Bronchial epithelial cell (primary cell): ENCODE measurements at regions not wholly inside any gene's neighbourhood (a gene's known extent, or its start where the extent isn't known, plus 50 kb on each side); places are given as distances from the start of the nearest gene placed in this dataset.
"Not testable (repeated sequence)": the region's sequence is repeated elsewhere in the genome, so short reads cannot be mapped to it uniquely, and the experiment has no call there.

ENCODE experiments used
- DNase-seq: peaks from one replicate; pipeline ENCODE4 v3.0.0-alpha.2; 2010; ENCODE audit warnings: low read depth
- FAIRE-seq: peaks from 2 replicates; lab custom pipeline; 2011; peaks lifted over from hg19 to GRCh38; lab: Jason Lieb, UNC
- H3K27me3 ChIP-seq: 2 replicates; pipeline ENCODE4 v1.5.1; 2011; ENCODE audit warnings: low read length; ENCODE audit not compliant: control insufficient read depth, insufficient read depth
- H3K36me3 ChIP-seq: 2 replicates; pipeline ENCODE4 v1.5.1; 2011; ENCODE audit warnings: low read length; ENCODE audit not compliant: control insufficient read depth, insufficient read depth
- H3K4me3 ChIP-seq: 2 replicates; pipeline ENCODE4 v1.5.1; 2011; ENCODE audit warnings: mild to moderate bottlenecking, low read depth, low read length, control low read depth
- CTCF ChIP-seq: IDR thresholded peaks from 2 replicates; pipeline ENCODE4 v1.5.1; 2011; ENCODE audit warnings: mild to moderate bottlenecking, moderate library complexity, low read length, control low read depth, inconsistent platforms; ENCODE audit not compliant: insufficient read depth, severe bottlenecking

- Histone ChIP-seq H3K27me3 (peaks cover 1% of the 10 kb centered on the region), H3K36me3 (no peaks in the 10 kb centered on the region), H3K4me3 (no peak overlapping the region)
- FAIRE-seq (no peak), DNase-seq (no peak)
- TF ChIP-seq CTCF: no peak
These were observed 148.9 kb upstream of the MEX3C start for GRCh38 chr18:51346404-51346803.

GRCh38 chr18:51350081-51350480 is 152.6 kb upstream of the MEX3C start:
- Histone ChIP-seq H3K36me3 (no peaks in the 10 kb centered on the region), H3K27me3 (peaks cover 1% of the 10 kb centered on the region), H3K4me3 (no peak overlapping the region)
- FAIRE-seq (no peak), DNase-seq (peak; percentile 57)
- TF ChIP-seq CTCF: no peak

GRCh38 chr18:51355841-51356240 is 158.4 kb upstream of the MEX3C start:
- no peak overlapping the region for H3K4me3 ChIP-seq
- no peaks in the 10 kb centered on the region for H3K27me3 ChIP-seq
- no peak for FAIRE-seq
- TF ChIP-seq CTCF: no peak
- no peaks in the 10 kb centered on the region for H3K36me3 ChIP-seq
- no peak for DNase-seq

- not testable (repeated sequence) for H3K27me3 ChIP-seq, H3K4me3 ChIP-seq, FAIRE-seq, H3K36me3 ChIP-seq, DNase-seq
These were observed 162.8 kb upstream of the MEX3C start for GRCh38 chr18:51360301-51360700.

- H3K27me3 ChIP-seq: no peaks in the 10 kb centered on the region
- FAIRE-seq: no peak
- H3K36me3 ChIP-seq: no peaks in the 10 kb centered on the region
- DNase-seq: no peak
- no peak for TF ChIP-seq CTCF
- H3K4me3 ChIP-seq: no peak overlapping the region
These were observed 163.8 kb upstream of the MEX3C start for GRCh38 chr18:51361130-51361860.

- FAIRE-seq: no peak
- Histone ChIP-seq H3K36me3 (no peaks in the 10 kb centered on the region), H3K27me3 (no peaks in the 10 kb centered on the region), H3K4me3 (no peak overlapping the region)
- TF ChIP-seq CTCF: no peak
- DNase-seq: no peak
These were observed 165.9 kb upstream of the MEX3C start for GRCh38 chr18:51363384-51363783.
